Stimulated activated effector memory CD8-positive, alpha-beta T cell treated with anti-CD3 and anti-CD28 coated beads, Interleukin-12 subunit alpha, Interleukin-12 subunit beta, amount 100 ng/mL, for 72 hours (primary cell): ENCODE measurements at regions not wholly inside any gene's neighbourhood (a gene's known extent, or its start where the extent isn't known, plus 50 kb on each side); places are given as distances from the start of the nearest gene placed in this dataset.
A peak's percentile ranks its signal among the peaks of the same experiment; 100 is the strongest.

Experiments used
- ATAC-seq: fragments of 150-1000 bp; cut with Tn5 transposase; 2 replicates; pipeline ENCODE4 v1.10.0; 2021
- DNase-seq, 2 donors: peaks; one replicate each; pipeline ENCODE4 v3.0.0; 2021 to 2022; ENCODE audit warnings: low spot score in 2 of 2
- H3K27ac Mint-ChIP-seq: one replicate; pipeline ENCODE4 v1.8.0; 2022; ENCODE audit warnings: mild to moderate bottlenecking, mixed read lengths
- H3K36me3 Mint-ChIP-seq: one replicate; pipeline ENCODE4 v1.8.0; 2022; ENCODE audit warnings: mild to moderate bottlenecking, mixed read lengths
- H3K4me1 Mint-ChIP-seq: one replicate; pipeline ENCODE4 v1.8.0; 2022; ENCODE audit warnings: mixed read lengths
- H3K4me3 Mint-ChIP-seq: one replicate; pipeline ENCODE4 v1.8.0; 2022; ENCODE audit warnings: mild to moderate bottlenecking, mixed read lengths
- H3K9me3 Mint-ChIP-seq: one replicate; pipeline ENCODE4 v1.8.0; 2022; ENCODE audit warnings: mixed read lengths

DNA sequence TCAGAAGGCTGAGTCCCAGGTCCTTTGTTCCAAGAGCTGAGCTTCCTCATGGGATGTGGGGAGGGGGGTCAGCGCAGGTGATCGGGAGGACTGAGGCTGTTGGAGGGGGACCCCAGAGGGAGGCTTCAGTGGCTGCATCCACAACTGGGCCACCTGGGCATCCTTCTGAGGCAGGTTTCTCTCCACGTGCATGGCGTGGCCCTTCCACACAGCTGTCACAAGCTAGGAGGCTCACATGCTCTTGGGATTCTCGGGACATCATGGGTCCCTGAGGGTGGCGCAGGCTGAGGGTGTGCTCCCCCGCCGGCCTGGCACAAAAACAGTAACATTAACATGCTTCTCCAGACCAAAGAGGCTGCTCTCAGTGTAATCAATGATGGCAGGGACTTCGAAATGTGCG lies 229.6 kb upstream of the AJAP1 start:
- ATAC-seq (no peak), DNase-seq (no peak)
- no peak overlapping the region for H3K27ac Mint-ChIP-seq
- no peaks in the 10 kb centered on the region for H3K36me3 Mint-ChIP-seq
- peaks cover 10% of the 10 kb centered on the region for H3K9me3 Mint-ChIP-seq
- no peak overlapping the region for H3K4me3 Mint-ChIP-seq
- no peaks in the 10 kb centered on the region for H3K4me1 Mint-ChIP-seq

DNA sequence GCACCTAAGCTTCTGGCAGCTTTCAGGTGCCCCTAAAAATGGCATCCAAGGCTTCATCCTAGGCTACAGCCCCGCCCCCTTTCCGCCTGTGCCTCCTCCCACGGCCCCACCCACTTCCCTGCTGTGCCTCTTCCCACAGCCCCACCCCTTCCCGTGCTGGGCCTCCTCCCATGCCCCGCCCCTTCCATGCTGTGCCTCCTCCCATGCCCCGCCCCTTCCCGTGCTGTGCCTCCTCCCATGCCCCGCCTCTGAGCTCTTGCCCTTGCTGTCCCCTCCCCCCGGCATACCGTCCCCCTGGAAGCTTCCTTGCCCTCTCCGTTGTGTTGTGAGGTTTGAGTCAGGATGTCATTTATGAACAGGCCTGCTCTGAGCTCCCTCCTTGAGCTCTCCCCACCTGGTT lies 228.5 kb upstream of the AJAP1 start:
- Mint-ChIP-seq H3K27ac (no peak overlapping the region), H3K36me3 (no peaks in the 10 kb centered on the region), H3K9me3 (peaks cover 6% of the 10 kb centered on the region), H3K4me3 (no peak overlapping the region), H3K4me1 (no peaks in the 10 kb centered on the region)
- no peak for ATAC-seq
- no peak for DNase-seq

DNA sequence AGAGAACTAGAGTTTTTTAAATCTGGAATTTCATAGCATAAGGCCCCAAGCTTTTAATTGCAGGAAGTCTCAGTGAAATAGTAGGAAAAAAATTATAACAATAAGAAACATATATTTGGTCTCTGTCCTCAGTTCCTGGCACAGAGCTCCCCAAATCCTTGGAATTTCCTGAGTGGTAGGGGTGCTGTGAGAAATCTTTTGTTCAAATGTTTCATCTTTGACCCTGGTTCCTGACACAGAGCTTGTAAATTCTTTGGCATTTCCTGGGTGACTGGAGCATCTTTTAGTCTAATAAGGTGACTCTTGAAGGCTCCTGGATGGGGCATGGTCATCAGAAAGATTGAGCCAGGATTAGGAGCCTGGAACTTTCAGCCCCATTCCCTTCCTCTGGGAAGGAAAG lies 225.7 kb upstream of the AJAP1 start:
- no peak for ATAC-seq
- Mint-ChIP-seq H3K36me3 (no peaks in the 10 kb centered on the region), H3K4me1 (no peaks in the 10 kb centered on the region), H3K27ac (no peak overlapping the region), H3K4me3 (no peak overlapping the region), H3K9me3 (peaks cover 6% of the 10 kb centered on the region)
- no peak for DNase-seq

DNA sequence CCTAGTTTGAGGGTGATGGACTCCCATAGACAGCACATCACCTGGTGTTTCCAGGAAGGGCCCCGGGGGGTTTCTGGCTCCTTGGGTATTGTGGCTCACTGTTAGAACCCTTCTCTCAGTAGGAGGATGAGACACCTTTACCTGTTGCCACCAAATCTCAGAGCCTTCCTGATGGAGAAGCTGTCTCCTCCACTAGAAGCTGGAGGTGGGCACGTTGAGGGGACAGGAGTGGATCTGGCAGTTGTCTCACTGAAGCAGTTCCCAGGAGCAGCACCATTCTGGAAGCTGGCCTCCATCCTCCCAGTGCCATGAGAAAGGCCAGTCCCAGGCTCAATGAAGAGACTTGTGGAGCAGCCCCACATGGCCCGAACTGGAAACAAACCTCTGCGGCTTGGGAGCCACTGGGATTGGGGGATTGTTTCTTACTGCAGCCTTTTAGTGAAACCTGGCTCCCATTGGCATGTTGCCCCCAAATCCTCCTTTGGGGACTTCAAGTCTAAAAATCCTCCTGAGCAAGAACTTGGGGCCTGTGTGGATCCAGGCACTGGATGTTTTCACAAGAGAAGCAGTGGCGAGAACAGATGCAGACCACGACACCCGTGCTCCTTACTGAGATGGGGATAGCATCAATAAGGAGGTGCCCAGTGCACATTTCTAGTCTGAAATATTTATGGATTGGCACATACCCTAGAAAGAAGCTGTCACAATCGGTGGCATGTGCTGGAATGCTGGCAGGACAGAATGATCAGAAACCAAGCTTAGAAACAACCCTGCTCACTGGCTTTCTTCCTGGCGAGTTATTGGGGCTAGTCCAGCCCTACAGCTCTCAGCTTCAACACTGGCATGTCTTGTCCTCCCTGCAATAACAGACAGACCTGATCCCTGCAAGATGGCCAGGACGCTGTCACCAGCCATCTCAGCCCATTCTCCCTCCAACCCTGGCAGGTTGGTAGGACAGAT lies 223.7 kb upstream of the AJAP1 start:
- H3K4me3 Mint-ChIP-seq: no peak overlapping the region
- no peaks in the 10 kb centered on the region for H3K36me3 Mint-ChIP-seq
- no peak overlapping the region for H3K27ac Mint-ChIP-seq
- no peaks in the 10 kb centered on the region for H3K4me1 Mint-ChIP-seq
- no peak for ATAC-seq
- H3K9me3 Mint-ChIP-seq: peaks cover 13% of the 10 kb centered on the region
- no peak for DNase-seq

DNA sequence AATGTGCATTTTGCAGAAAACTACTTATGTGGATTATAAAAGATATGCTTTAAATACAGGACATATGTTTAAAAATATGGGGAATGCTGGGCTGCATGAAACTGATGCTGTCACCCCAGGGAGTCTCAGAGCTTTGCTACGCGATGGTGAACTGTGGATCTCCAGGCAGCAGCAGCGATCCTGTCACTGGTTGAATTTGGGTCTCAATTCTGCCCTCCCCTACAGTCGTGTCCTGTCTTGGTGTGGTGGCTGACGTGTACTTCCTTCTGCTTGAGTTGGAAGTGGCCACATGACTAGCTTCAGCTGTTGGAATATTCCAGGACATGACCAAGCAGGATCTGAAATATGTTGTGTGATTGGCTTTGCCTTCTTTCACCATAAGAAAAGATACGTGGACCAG lies 222.9 kb upstream of the AJAP1 start:
- Mint-ChIP-seq H3K36me3 (no peaks in the 10 kb centered on the region), H3K27ac (no peak overlapping the region), H3K4me3 (no peak overlapping the region), H3K4me1 (no peaks in the 10 kb centered on the region), H3K9me3 (peaks cover 10% of the 10 kb centered on the region)
- DNase-seq (no peak), ATAC-seq (no peak)

DNA sequence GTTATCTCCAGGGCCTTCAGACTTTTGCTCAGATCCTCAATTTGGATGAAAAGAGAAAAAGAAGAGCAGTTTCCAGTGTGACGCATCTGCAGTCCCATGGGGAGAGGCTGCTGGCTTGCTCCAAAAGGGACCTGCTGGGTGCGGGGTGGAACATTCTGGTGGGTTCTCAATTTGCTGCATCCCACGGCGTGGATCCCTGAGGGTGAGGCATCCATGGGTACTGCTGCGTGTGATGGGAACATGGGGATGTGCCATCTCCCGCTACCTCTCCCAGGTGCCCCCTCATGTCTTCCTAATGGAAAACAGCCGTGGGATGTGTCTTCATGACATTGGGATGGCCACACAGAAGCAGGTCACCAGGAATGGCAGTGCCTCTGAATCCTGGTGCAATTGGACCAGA lies 221.3 kb upstream of the AJAP1 start:
- H3K36me3 Mint-ChIP-seq: no peaks in the 10 kb centered on the region
- DNase-seq: no peak
- H3K9me3 Mint-ChIP-seq: peaks cover 11% of the 10 kb centered on the region
- no peak overlapping the region for H3K27ac Mint-ChIP-seq
- ATAC-seq: no peak
- no peak overlapping the region for H3K4me3 Mint-ChIP-seq
- no peaks in the 10 kb centered on the region for H3K4me1 Mint-ChIP-seq

DNA sequence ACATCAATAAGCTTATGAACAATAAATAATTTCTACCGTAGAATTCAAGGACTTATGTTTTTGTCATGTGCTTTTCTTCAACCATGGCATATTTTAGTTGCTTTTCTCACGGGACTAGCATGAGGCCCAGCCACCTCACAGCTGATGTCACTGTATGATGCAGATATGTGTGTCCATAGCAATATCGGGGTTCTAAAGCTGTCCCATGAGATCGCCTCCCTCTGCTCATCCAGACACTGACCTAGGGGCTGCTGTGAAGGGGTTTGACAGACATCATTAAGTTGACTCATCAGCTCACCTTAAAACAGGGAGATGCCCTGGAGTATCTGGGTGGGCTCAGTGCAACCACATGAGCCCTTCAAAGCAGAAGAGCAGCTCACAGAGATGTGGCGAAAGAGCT lies 210.3 kb upstream of the AJAP1 start:
- no peak overlapping the region for H3K27ac Mint-ChIP-seq
- no peak overlapping the region for H3K4me3 Mint-ChIP-seq
- ATAC-seq: no peak
- no peaks in the 10 kb centered on the region for H3K4me1 Mint-ChIP-seq
- no peak for DNase-seq
- no peaks in the 10 kb centered on the region for H3K9me3 Mint-ChIP-seq
- no peaks in the 10 kb centered on the region for H3K36me3 Mint-ChIP-seq

DNA sequence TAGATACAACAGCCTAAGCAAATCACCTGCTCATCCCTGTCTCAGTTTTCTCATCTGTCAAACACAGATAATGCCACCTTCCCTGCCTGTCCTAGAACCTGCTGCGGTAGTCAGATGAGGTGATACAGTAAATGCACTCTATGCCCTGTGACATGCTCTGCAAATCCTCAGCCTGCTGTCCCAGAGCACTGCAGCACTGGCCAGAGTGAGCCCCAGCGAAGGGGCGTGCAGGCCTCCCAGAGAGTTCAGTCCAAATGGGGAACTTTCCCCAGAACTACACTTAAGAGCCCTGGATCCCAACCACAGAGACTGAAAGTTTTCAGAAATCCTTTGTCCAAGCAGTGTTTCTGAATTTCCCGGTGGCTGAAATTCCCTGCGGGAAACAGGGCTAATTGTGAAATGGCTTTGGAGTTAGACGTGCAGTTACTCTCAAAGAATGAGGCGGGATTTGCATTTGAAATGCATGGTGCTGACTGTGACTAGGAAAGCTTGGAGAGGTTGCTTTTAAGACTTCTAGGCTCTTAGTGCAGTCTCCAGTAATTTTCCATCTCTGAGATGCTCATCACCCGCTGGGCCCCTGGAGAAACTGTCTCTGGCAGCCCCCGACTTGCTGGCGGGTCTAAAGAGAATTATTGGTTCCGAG lies 206.5 kb upstream of the AJAP1 start:
- DNase-seq (no peak), ATAC-seq (no peak)
- H3K9me3 Mint-ChIP-seq: no peaks in the 10 kb centered on the region
- no peak overlapping the region for H3K4me3 Mint-ChIP-seq
- H3K36me3 Mint-ChIP-seq: no peaks in the 10 kb centered on the region
- H3K4me1 Mint-ChIP-seq: no peaks in the 10 kb centered on the region
- H3K27ac Mint-ChIP-seq: no peak overlapping the region

DNA sequence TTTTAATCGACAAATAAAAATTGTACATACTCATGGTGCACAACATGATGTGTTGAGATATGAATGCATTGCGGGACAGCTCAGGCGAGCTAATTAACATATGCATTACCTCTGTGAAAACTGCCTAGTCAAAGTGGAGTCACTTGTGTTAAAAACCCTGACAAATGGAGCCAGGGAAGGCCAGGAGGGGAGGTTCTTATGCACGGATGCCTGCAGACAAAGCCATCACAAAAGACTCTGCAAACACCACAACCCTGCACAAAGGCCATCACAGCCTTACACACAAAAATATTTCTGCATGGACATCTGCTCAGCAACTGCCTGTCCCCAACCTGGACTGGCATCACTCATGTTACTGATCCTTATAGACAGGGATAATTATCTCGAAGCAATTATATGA lies 204.4 kb upstream of the AJAP1 start:
- DNase-seq (no peak), ATAC-seq (no peak)
- Mint-ChIP-seq H3K4me1 (no peaks in the 10 kb centered on the region), H3K4me3 (no peak overlapping the region), H3K27ac (no peak overlapping the region), H3K36me3 (no peaks in the 10 kb centered on the region), H3K9me3 (no peaks in the 10 kb centered on the region)

DNA sequence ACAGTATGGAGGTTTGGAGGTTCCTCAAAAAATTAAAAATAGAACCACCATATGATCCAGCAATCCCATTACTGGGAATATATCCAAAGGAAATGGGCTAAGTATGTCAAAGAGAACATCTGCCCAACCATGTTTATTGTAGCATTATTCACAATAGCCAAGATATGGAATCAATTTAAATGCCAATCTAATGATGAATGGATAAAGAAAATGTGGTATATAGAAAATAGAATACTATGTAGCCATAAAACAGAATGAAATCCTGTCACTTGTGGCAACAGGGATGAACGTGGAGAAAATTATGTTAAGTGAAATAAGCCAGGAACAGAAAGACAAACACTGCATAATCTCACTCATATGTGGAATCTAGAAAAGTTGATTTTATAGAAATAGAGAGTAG lies 201.7 kb upstream of the AJAP1 start:
- H3K36me3 Mint-ChIP-seq: no peaks in the 10 kb centered on the region
- no peaks in the 10 kb centered on the region for H3K9me3 Mint-ChIP-seq
- H3K4me1 Mint-ChIP-seq: no peaks in the 10 kb centered on the region
- H3K4me3 Mint-ChIP-seq: no peak overlapping the region
- DNase-seq (no peak), ATAC-seq (no peak)
- no peak overlapping the region for H3K27ac Mint-ChIP-seq

DNA sequence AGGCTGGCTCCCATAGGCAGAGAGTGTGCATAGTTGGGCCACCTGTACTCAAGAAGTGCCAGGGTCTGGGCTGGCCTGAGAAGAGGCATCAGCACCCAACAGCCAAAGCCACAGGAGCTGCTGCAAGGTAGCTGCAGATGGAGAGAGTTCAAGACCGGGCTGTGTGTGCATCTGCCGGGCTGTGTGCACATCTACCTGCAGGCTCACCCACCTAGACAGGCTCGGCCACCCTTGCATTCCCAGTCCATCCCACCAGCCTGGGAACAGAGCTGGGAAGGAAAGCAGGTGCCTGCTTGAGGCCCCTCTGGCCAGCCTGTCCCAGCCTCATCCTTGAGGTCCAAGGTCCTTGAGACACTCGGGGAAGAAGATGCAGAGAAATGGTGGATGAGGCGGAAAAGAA lies 194.4 kb upstream of the AJAP1 start:
- Mint-ChIP-seq H3K27ac (no peak overlapping the region), H3K4me1 (no peaks in the 10 kb centered on the region), H3K4me3 (no peak overlapping the region), H3K9me3 (no peaks in the 10 kb centered on the region), H3K36me3 (no peaks in the 10 kb centered on the region)
- DNase-seq (no peak), ATAC-seq (no peak)

DNA sequence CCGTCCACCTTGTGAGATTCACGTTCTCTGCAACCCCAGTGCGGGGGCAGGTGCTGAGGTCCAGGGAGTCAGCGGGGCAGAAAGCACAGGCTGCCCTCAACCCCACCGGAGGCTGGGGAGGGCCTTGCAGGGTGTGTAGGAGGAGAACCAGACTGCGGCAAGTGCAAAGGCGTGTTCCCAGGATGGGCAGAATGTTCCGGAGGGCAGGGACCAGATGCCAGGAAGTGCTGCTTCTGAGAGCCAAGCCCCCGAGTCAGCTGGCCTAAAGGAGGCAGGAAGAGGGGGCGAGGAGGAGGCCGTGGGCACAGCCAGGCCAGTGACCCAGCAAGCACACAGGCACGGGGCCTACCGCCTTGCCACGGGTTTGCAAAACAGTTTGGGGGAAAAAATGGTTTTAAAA lies 193.8 kb upstream of the AJAP1 start:
- H3K4me1 Mint-ChIP-seq: no peaks in the 10 kb centered on the region
- H3K9me3 Mint-ChIP-seq: no peaks in the 10 kb centered on the region
- H3K27ac Mint-ChIP-seq: no peak overlapping the region
- H3K4me3 Mint-ChIP-seq: no peak overlapping the region
- DNase-seq (no peak), ATAC-seq (no peak)
- H3K36me3 Mint-ChIP-seq: no peaks in the 10 kb centered on the region

DNA sequence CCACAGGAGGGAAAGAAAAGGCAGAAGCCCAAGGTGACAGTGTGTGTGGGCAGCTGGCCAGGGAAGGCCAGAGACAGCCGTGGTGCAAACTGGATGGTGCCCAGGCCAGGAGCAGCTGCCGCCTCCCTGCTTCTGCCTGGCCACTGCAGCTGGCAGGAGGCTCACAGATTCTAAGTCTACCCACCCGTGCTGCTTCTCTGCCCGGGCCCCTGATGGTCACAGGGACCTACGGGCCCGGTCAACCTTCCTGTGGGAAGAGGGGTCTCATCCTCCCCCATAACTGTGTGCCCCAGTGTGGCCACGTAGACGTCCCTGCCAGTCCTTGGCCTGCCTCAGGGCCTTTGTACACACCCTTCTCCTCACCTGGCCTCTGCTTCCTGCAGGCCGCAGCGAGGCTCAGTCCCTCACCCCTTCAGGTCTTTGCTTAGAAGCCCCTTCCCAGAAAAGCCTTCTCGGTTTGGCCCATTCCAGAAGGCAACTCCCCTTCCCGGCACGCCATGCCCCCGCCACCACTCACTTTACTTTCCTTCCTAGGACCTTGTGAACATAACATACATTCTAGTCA lies 192.6 kb upstream of the AJAP1 start:
- no peak for DNase-seq
- no peak overlapping the region for H3K4me3 Mint-ChIP-seq
- no peak for ATAC-seq
- no peaks in the 10 kb centered on the region for H3K9me3 Mint-ChIP-seq
- H3K36me3 Mint-ChIP-seq: no peaks in the 10 kb centered on the region
- H3K4me1 Mint-ChIP-seq: no peaks in the 10 kb centered on the region
- no peak overlapping the region for H3K27ac Mint-ChIP-seq

DNA sequence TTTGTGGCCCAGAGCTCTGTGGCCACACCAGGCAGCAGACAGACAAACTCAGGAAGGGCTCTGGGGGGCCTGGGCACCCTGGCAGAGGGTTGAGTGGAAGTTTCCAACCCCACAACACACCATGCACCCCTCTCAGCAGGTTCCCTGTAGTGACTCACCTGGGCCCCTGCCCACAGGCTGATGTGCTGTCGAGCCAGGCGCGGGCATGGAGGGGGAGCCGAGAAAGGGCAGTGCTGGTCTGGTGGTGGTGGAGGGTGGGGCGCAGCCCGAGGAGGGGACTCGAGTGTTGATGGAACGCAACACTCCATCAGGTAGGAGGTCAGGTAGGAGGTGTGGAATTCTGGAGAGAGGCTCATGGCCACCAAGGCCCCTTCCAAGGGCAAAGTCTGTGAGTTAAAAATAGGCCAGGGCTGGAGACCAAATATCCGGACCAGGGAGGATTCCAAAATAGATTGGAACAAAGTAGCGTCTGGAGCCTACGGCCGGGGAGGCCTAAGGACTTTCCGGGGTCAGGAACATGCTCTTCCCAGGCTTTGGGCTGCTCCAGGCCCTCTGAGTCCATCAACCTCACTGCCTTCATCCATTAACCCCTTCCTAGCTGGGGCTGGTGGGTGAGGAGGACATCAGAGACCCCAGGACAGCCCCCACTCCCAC lies 191.5 kb upstream of the AJAP1 start:
- ATAC-seq (peak; percentile 36), DNase-seq (no peak)
- Mint-ChIP-seq H3K4me1 (no peaks in the 10 kb centered on the region), H3K4me3 (no peak overlapping the region), H3K27ac (no peak overlapping the region), H3K36me3 (no peaks in the 10 kb centered on the region), H3K9me3 (no peaks in the 10 kb centered on the region)

DNA sequence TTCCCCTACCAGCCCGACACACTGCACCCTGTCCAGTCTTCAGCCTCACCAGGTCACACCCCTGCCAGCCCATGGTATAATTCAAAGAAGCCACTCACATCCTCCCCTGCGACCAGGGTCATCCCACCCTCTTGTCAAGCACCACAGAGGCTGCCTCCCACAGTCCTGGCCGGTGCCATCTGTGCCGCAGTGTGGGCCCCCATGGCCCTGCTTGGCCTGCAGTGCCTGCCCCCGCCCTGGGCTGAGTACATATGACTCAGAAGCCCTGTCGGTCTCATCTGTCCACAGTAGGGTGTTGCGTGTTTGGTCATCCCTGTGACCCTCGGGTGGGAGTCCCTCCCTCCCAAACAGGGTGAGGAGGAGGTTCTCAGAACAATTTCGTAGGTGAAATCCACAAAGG lies 190.8 kb upstream of the AJAP1 start:
- Mint-ChIP-seq H3K4me3 (no peak overlapping the region), H3K4me1 (no peaks in the 10 kb centered on the region), H3K9me3 (no peaks in the 10 kb centered on the region), H3K36me3 (no peaks in the 10 kb centered on the region), H3K27ac (no peak overlapping the region)
- no peak for DNase-seq
- no peak for ATAC-seq
